GM21423 (cell line): ENCODE measurements at regions not wholly inside any gene's neighbourhood (a gene's known extent, or its start where the extent isn't known, plus 50 kb on each side); places are given as distances from the start of the nearest gene placed in this dataset.

Experiments
- ATAC-seq: cut with Tn5 transposase; IDR thresholded peaks from one replicate; pipeline ENCODE4 v1.9.1; 2021; ENCODE audit warnings: mild to moderate bottlenecking, moderate library complexity; ENCODE audit not compliant: unreplicated experiment

- ATAC-seq, result no peak
Observed at GRCh38 chr11:121946514-121946913, 169.5 kb downstream of the BLID start.

- ATAC-seq, result no peak
Observed at GRCh38 chr11:121944556-121945230, 171.3 kb downstream of the BLID start.

- ATAC-seq, result no peak
Observed at GRCh38 chr11:121938076-121938475, 177.9 kb downstream of the BLID start.

GRCh38 chr11:121936781-121937447, 179.1 kb downstream of the BLID start:
- ATAC-seq, result no peak

- ATAC-seq, result no peak
Observed at GRCh38 chr11:121936370-121936769, 179.6 kb downstream of the BLID start.

GRCh38 chr11:121933694-121934093, 182.3 kb downstream of the BLID start:
- no peak for ATAC-seq

- no peak for ATAC-seq
Observed at GRCh38 chr11:121933294-121933693, 182.7 kb downstream of the BLID start.

- ATAC-seq, result no peak
Observed at GRCh38 chr11:121932646-121933185, 183.3 kb downstream of the BLID start.

GRCh38 chr11:121931748-121932352, 184.2 kb downstream of the BLID start:
- no peak for ATAC-seq

GRCh38 chr11:121931121-121931520, 184.9 kb downstream of the BLID start:
- ATAC-seq, result no peak

GRCh38 chr11:121930004-121930965, 185.7 kb downstream of the BLID start:
- peak; percentile 49 for ATAC-seq

- ATAC-seq, result no peak
Observed at GRCh38 chr11:121929581-121929980, 186.4 kb downstream of the BLID start.

- no peak for ATAC-seq
Observed at GRCh38 chr11:121928597-121929580, 187.1 kb downstream of the BLID start.

GRCh38 chr11:121927789-121928188, 188.2 kb downstream of the BLID start:
- ATAC-seq, result no peak

- no peak for ATAC-seq
Observed at GRCh38 chr11:121927097-121927785, 188.8 kb downstream of the BLID start.

- ATAC-seq, result no peak
Observed at GRCh38 chr11:121924191-121924590, 191.8 kb downstream of the BLID start.

GRCh38 chr11:121917482-121917881, 198.5 kb downstream of the BLID start:
- ATAC-seq, result no peak

- no peak for ATAC-seq
Observed at GRCh38 chr11:121914508-121915059, 201.4 kb downstream of the BLID start.

- ATAC-seq, result no peak
Observed at GRCh38 chr11:121909596-121909995, 206.4 kb downstream of the BLID start.
